ENCODE measurements at regions not wholly inside any gene's neighbourhood (a gene's known extent, or its start where the extent isn't known, plus 50 kb on each side); places are given as distances from the start of the nearest gene placed in this dataset.

GRCh38 chr6:105838171-105838570, 248.0 kb upstream of the PRDM1 start:
- DNase-seq, result no peak

GRCh38 chr6:105836889-105837288, 249.2 kb upstream of the PRDM1 start:
- DNase-seq, result no peak

GRCh38 chr6:105836379-105836778, 249.8 kb upstream of the PRDM1 start:
- no peak for DNase-seq

- DNase-seq, result no peak
These were observed 250.8 kb upstream of the PRDM1 start for GRCh38 chr6:105835373-105835772.

GRCh38 chr6:105833959-105834947, 251.9 kb upstream of the PRDM1 start:
- no peak for DNase-seq

- no peak for DNase-seq
These were observed 253.8 kb upstream of the PRDM1 start for GRCh38 chr6:105832313-105832761.

- no peak for DNase-seq
These were observed 254.6 kb upstream of the PRDM1 start for GRCh38 chr6:105831311-105832097.

- DNase-seq, result no peak
These were observed 260.9 kb upstream of the PRDM1 start for GRCh38 chr6:105825210-105825609.

- DNase-seq, result no peak
These were observed 261.4 kb upstream of the PRDM1 start for GRCh38 chr6:105824732-105825131.

GRCh38 chr6:105821777-105822176, 264.4 kb upstream of the PRDM1 start:
- DNase-seq, result no peak

GRCh38 chr6:105821027-105821426, 265.1 kb upstream of the PRDM1 start:
- no peak for DNase-seq

GRCh38 chr6:105819745-105820144, 266.4 kb upstream of the PRDM1 start:
- no peak for DNase-seq

GRCh38 chr6:105818505-105818904, 267.6 kb upstream of the PRDM1 start:
- DNase-seq, result no peak

- no peak for DNase-seq
These were observed 268.2 kb upstream of the PRDM1 start for GRCh38 chr6:105817961-105818360.

GRCh38 chr6:105817370-105817769, 268.8 kb upstream of the PRDM1 start:
- DNase-seq, result no peak

- DNase-seq, result no peak
These were observed 269.3 kb upstream of the PRDM1 start for GRCh38 chr6:105816847-105817246.

GRCh38 chr6:105815661-105816555, 270.2 kb upstream of the PRDM1 start:
- no peak for DNase-seq

GRCh38 chr6:105814745-105815536, 271.2 kb upstream of the PRDM1 start:
- no peak for DNase-seq

GRCh38 chr6:105810922-105811482, 275.1 kb upstream of the PRDM1 start:
- no peak for DNase-seq

GRCh38 chr6:105810105-105810921, 275.8 kb upstream of the PRDM1 start:
- DNase-seq, result no peak

- no peak for DNase-seq
These were observed 277.6 kb upstream of the PRDM1 start for GRCh38 chr6:105808571-105808970.

Measured in activated CD8-positive, alpha-beta memory T cell treated with anti-CD3 and anti-CD28 coated beads, Interleukin-2, amount 50 U/mL, for 4 hours (primary cell).